Ovary (tissue), 7 donors: ENCODE measurements at regions not wholly inside any gene's neighbourhood (a gene's known extent, or its start where the extent isn't known, plus 50 kb on each side); places are given as distances from the start of the nearest gene placed in this dataset.

Experiments
- DNase-seq, 5 donors: peaks; one replicate each; pipeline ENCODE4 v3.0.0-alpha.2; 2019 to 2020
- H3K27ac ChIP-seq, 2 donors: fragments of 200-600 bp; one replicate each; pipeline versions ENCODE4 v1.5.1 to v1.8.0; 2019 to 2022
- H3K27me3 ChIP-seq: fragments of 200-600 bp; one replicate; pipeline ENCODE4 v1.8.0; 2022
- H3K36me3 ChIP-seq: fragments of 200-600 bp; sonication (generic); one replicate; pipeline ENCODE4 v1.5.1; 2019
- H3K4me1 ChIP-seq: one replicate; pipeline ENCODE4 v1.8.1; 2013; ENCODE audit warnings: mild to moderate bottlenecking, moderate library complexity; ENCODE audit not compliant: insufficient read depth
- H3K4me3 ChIP-seq: fragments of 200-600 bp; sonication (generic); one replicate; pipeline ENCODE4 v1.5.1; 2017
- H3K9me3 ChIP-seq, 2 donors: fragments of 200-600 bp in 1 of 2; sonication (generic) in 1 of 2; one replicate each; pipeline versions ENCODE4 v1.5.1 to v1.8.1; 2013 to 2019; ENCODE audit warnings: mild to moderate bottlenecking in 1 of 2, moderate library complexity in 1 of 2
- EP300 ChIP-seq: sonication (generic); formaldehyde crosslinking; IDR thresholded peaks from one replicate; pipeline ENCODE4 v1.6.1; 2017; ENCODE audit warnings: antibody characterized with exemption
- POLR2A ChIP-seq: fragments of 450-650 bp; IDR thresholded peaks from one replicate; pipeline ENCODE4 v1.6.1; 2017; ENCODE audit warnings: antibody characterized with exemption, mild to moderate bottlenecking, moderate library complexity
- WGBS, 3 donors: extraction: QIAGEN DNeasy Blood & Tissue Kit in 1 of 3; methylation state at CpG; one replicate each; pipeline versions ENCODE4 v1.1.5 to v1.1.7; 2013 to 2017; 5-methylcytosine and 5-hydroxymethylcytosine counted together
- intact Hi-C, 4 donors: fragments of 100-400 bp; cut with DNase I; formaldehyde crosslinking; loops; one replicate each; pipeline versions ENCODE4 v1.11.0 to v1.15.1; 2022 to 2023
- TF ChIP-seq, protein P1 (sequence below), 3 donors: fragments of 450-650 bp in 2 of 3; fragments of 200-600 bp in 1 of 3; IDR thresholded peaks; one replicate each; pipeline versions ENCODE4 v1.5.1 to v1.8.0; 2016 to 2022; ENCODE audit warnings: antibody characterized with exemption in 3 of 3, mild to moderate bottlenecking in 1 of 3
- donor health status: DM: no; HTN: no; CAD: no; lungs with moderate emphysema.
- donor health status: DM: no; HTN: no; CAD: no.
- donor health status: Bipolar disorder and iron deficiency.
- donor health status: DM: no; HTN: no; CAD: no.
- donor health status: DM: yes; HTN: yes; CAD: no.

DNA sequence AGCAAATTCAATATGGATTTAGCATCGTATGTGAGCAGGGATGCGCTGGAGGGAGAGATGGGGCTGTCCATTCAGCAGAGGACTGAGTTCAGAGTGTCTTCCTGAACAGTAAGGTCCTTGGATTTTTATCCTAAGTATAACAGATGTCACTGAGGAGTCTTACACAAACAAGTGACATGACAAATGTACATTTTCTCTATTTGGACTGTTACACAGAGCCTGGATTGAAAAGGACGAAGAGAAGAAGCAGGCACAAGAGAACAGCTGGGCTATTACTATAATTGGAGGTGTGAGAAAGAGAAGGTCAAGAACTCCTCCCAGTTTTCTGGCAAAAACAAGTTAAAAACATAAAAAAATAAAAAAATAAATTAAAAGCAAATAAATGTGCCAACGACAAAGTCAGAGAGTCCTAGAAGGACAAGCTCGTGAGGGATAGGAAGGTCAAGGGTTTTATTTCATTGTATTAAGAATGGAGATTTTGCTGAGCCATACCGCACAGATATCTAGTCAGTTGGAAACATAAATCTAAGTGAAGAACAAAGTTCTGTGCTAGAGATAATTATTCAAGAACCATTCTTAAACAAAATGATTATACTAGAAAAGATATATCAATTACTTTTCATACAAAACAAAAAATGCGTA, 1186.3 kb downstream of the EFNB2 start:
- WGBS, 3 donors: 46 to 53% (median 48%) methylated on average over 7 of the region's 7 CpGs
- H3K27me3 ChIP-seq: no peaks in the 10 kb centered on the region
- DNase-seq: no peak
- H3K4me1 ChIP-seq: no peaks in the 10 kb centered on the region
- no peaks in the 10 kb centered on the region for H3K9me3 ChIP-seq
- no peak overlapping the region for H3K4me3 ChIP-seq
- intact Hi-C loops: no loop called here
- TF ChIP-seq, protein P1, sequence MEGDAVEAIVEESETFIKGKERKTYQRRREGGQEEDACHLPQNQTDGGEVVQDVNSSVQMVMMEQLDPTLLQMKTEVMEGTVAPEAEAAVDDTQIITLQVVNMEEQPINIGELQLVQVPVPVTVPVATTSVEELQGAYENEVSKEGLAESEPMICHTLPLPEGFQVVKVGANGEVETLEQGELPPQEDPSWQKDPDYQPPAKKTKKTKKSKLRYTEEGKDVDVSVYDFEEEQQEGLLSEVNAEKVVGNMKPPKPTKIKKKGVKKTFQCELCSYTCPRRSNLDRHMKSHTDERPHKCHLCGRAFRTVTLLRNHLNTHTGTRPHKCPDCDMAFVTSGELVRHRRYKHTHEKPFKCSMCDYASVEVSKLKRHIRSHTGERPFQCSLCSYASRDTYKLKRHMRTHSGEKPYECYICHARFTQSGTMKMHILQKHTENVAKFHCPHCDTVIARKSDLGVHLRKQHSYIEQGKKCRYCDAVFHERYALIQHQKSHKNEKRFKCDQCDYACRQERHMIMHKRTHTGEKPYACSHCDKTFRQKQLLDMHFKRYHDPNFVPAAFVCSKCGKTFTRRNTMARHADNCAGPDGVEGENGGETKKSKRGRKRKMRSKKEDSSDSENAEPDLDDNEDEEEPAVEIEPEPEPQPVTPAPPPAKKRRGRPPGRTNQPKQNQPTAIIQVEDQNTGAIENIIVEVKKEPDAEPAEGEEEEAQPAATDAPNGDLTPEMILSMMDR (IDR thresholded peaks at IDR 0.05): no peak
- TF ChIP-seq EP300 (no peak), POLR2A (no peak)
- H3K27ac ChIP-seq: no peak overlapping the region
- H3K36me3 ChIP-seq: no peaks in the 10 kb centered on the region

DNA sequence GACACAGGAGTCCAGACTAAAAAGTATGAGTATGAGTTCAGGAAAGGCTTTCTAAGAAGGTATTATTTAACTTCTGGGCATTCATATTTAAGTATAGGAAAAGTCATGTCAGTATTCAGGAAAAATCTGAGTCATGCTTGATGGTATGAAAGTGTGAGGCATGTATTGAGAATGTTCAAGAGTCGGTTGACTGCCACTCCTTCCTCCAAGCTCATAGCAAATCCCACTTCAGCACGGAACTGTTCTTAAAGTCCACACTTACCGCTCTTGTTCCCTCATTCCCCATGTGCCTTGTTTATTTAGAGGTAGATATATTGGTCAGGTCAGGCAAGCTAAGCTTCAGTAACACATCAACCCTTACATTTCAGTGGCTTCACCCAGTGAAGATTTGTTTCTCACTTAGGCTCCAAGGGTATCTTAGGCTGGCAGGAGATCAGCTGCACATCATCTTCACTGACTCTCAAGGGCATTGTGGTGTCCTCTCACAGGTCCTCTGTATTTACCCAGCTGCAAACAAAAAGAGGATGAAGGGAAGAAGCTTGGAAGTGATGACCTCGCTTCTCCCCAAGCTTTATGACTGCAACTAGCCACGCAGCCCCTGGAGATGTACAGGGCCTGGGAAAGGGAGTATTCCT, 1189.2 kb downstream of the EFNB2 start:
- DNase-seq: no peak
- no peaks in the 10 kb centered on the region for H3K9me3 ChIP-seq
- intact Hi-C loops: no loop called here
- no peaks in the 10 kb centered on the region for H3K36me3 ChIP-seq
- 85 to 93% (median 87%) methylated on average over 5 of the region's 5 CpGs for WGBS, 3 donors
- TF ChIP-seq POLR2A (no peak), EP300 (no peak)
- TF ChIP-seq, protein P1 (IDR thresholded peaks at IDR 0.05): no peak
- H3K4me1 ChIP-seq: no peaks in the 10 kb centered on the region
- H3K27me3 ChIP-seq: no peaks in the 10 kb centered on the region
- no peak overlapping the region for H3K4me3 ChIP-seq
- H3K27ac ChIP-seq: no peak overlapping the region

DNA sequence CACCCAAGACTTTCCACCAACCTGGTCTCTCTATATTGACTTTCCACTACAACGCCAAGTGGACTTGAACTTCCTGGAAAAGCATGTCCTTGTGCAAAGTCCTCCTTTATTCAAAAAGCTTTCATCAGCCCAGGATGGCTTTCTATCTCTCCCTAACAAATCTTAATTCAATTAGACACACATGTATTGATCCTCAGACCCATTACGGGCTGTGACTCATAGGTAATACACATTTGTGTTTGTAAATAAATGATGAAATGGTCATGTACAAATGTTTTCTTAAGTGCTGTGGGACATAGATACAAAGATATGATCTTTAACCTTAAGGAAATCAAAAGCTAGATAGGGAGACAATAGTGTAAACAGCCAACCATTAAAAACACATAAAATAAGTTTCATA, 1189.7 kb downstream of the EFNB2 start:
- no peak overlapping the region for H3K27ac ChIP-seq
- no peaks in the 10 kb centered on the region for H3K9me3 ChIP-seq
- TF ChIP-seq EP300 (no peak), POLR2A (no peak)
- TF ChIP-seq, protein P1 (IDR thresholded peaks at IDR 0.05): no peak
- H3K4me1 ChIP-seq: no peaks in the 10 kb centered on the region
- H3K4me3 ChIP-seq: no peak overlapping the region
- H3K27me3 ChIP-seq: no peaks in the 10 kb centered on the region
- 93 to 97% (median 93%) methylated on average over 2 of the region's 2 CpGs for WGBS, 3 donors
- intact Hi-C loops: no loop called here
- no peak for DNase-seq
- H3K36me3 ChIP-seq: no peaks in the 10 kb centered on the region

DNA sequence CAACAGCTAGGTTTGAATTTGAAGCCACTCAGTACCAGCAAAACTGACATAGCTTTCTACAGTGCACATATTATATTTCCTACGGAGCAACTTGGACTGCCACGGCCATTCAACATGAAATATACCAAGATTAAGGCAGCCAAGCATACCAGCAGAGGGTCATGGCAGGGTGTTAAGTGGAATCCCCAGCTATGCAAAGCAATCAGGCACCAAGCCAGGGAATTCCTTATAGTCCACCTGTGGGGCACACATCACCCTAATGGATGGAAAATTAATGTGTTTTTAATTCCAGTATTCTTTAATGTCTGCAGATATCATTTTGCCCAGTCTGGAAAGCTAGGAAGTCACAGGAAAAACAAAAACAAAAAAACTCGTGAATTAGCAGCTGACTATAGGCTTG, 1190.3 kb downstream of the EFNB2 start:
- H3K36me3 ChIP-seq: no peaks in the 10 kb centered on the region
- no peaks in the 10 kb centered on the region for H3K9me3 ChIP-seq
- WGBS, 3 donors: 53 to 67% (median 57%) methylated on average over 3 of the region's 3 CpGs
- H3K27me3 ChIP-seq: no peaks in the 10 kb centered on the region
- no peak overlapping the region for H3K4me3 ChIP-seq
- H3K27ac ChIP-seq: no peak overlapping the region
- no peaks in the 10 kb centered on the region for H3K4me1 ChIP-seq
- TF ChIP-seq, protein P1 (IDR thresholded peaks at IDR 0.05): no peak
- TF ChIP-seq EP300: no peak
- no peak for TF ChIP-seq POLR2A
- no peak for DNase-seq
- intact Hi-C loops: no loop called here
